ENCODE measurements at regions not wholly inside any gene's neighbourhood (a gene's known extent, or its start where the extent isn't known, plus 50 kb on each side); places are given as distances from the start of the nearest gene placed in this dataset.

DNA sequence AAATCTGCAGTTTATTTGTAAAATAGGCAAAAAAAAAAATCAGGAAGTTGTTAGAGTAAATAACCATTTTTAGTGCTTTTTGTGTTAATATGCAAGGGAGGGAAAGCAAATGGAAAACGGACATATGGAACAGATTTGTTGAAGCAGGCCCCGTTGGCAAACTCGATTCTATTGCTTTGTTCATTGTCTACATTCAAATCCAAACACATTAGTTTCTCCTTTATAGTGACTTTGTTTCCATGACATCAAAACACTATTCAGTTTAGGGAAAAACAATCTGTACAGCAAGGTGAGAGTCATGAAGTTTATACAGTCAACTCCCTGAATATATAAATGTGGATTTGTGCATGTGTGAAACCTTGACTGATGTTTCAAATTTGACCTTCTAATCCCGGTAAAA, 142.2 kb downstream of the FAM47A start:
- no peak for DNase-seq (ENCODE audit: low spot score)
- H3K27me3 Mint-ChIP-seq (ENCODE audit: unreplicated experiment): no peaks in the 10 kb centered on the region
- TF ChIP-seq, protein P1, sequence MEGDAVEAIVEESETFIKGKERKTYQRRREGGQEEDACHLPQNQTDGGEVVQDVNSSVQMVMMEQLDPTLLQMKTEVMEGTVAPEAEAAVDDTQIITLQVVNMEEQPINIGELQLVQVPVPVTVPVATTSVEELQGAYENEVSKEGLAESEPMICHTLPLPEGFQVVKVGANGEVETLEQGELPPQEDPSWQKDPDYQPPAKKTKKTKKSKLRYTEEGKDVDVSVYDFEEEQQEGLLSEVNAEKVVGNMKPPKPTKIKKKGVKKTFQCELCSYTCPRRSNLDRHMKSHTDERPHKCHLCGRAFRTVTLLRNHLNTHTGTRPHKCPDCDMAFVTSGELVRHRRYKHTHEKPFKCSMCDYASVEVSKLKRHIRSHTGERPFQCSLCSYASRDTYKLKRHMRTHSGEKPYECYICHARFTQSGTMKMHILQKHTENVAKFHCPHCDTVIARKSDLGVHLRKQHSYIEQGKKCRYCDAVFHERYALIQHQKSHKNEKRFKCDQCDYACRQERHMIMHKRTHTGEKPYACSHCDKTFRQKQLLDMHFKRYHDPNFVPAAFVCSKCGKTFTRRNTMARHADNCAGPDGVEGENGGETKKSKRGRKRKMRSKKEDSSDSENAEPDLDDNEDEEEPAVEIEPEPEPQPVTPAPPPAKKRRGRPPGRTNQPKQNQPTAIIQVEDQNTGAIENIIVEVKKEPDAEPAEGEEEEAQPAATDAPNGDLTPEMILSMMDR (IDR thresholded peaks at IDR 0.05; ENCODE audit: unreplicated experiment): no peak
- H3K4me1 Mint-ChIP-seq (ENCODE audit: unreplicated experiment): no peaks in the 10 kb centered on the region
- H3K9me3 Mint-ChIP-seq (ENCODE audit: unreplicated experiment): no peaks in the 10 kb centered on the region
- H3K27ac Mint-ChIP-seq (ENCODE audit: unreplicated experiment): no peak overlapping the region
- no peaks in the 10 kb centered on the region for H3K36me3 Mint-ChIP-seq (ENCODE audit: low read depth, unreplicated experiment)
- no peak overlapping the region for H3K4me3 Mint-ChIP-seq (ENCODE audit: unreplicated experiment)

DNA sequence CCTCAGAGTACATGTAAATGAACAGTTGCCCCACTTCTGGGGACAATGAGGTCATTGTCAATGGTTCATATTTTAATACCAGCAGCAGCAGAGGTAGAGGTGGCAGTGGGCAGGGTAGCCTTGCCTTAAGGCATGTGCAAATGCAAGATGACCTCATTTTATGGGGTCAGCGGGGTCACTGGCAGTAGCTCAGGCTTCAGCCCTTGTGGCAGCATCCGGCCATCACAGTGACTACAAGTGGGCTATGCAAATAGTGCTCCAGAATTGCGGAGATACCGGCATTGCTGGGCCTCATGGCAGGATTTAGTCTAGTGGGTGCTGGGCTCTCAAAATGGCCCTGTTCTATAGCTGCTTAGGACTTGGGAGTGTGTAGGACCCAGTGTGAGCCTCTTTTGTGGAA, 144.7 kb downstream of the FAM47A start:
- Mint-ChIP-seq H3K4me3 (ENCODE audit: unreplicated experiment) (no peak overlapping the region), H3K27me3 (ENCODE audit: unreplicated experiment) (no peaks in the 10 kb centered on the region)

DNA sequence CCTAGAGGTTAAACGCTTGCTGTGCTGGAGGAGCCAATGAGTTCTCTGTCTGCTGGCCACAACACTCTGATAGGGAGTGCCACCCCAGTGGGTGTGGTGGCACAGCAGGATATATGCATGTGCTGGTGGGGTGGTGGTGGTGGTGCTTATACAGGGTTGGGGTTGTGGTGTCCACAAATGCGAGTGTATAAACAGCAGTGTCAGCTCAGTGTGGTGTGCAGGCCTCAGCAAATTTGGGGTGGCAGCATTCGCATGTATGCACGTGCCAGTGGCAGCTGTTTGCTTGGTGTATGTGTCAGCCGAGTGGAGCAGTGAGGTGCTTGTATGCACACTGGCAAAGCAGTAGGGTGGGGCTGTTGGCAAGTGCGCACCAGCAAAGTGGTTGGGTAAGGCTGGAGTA, 157.4 kb downstream of the FAM47A start:
- H3K27ac Mint-ChIP-seq (ENCODE audit: unreplicated experiment): no peak overlapping the region
- no peaks in the 10 kb centered on the region for H3K27me3 Mint-ChIP-seq (ENCODE audit: unreplicated experiment)
- TF ChIP-seq, protein P1 (IDR thresholded peaks at IDR 0.05; ENCODE audit: unreplicated experiment): no peak
- H3K4me1 Mint-ChIP-seq (ENCODE audit: unreplicated experiment): no peaks in the 10 kb centered on the region
- no peak overlapping the region for H3K4me3 Mint-ChIP-seq (ENCODE audit: unreplicated experiment)
- DNase-seq (ENCODE audit: low spot score): no peak
- H3K9me3 Mint-ChIP-seq (ENCODE audit: unreplicated experiment): no peaks in the 10 kb centered on the region
- H3K36me3 Mint-ChIP-seq (ENCODE audit: low read depth, unreplicated experiment): no peaks in the 10 kb centered on the region

More for the DNA sequence above, 144.7 kb downstream of the FAM47A start:
- no peak for DNase-seq (ENCODE audit: low spot score)
- TF ChIP-seq, protein P1 (IDR thresholded peaks at IDR 0.05; ENCODE audit: unreplicated experiment): no peak
- H3K9me3 Mint-ChIP-seq (ENCODE audit: unreplicated experiment): no peaks in the 10 kb centered on the region
- H3K4me1 Mint-ChIP-seq (ENCODE audit: unreplicated experiment): no peaks in the 10 kb centered on the region
- H3K27ac Mint-ChIP-seq (ENCODE audit: unreplicated experiment): no peak overlapping the region
- H3K36me3 Mint-ChIP-seq (ENCODE audit: low read depth, unreplicated experiment): no peaks in the 10 kb centered on the region

DNA sequence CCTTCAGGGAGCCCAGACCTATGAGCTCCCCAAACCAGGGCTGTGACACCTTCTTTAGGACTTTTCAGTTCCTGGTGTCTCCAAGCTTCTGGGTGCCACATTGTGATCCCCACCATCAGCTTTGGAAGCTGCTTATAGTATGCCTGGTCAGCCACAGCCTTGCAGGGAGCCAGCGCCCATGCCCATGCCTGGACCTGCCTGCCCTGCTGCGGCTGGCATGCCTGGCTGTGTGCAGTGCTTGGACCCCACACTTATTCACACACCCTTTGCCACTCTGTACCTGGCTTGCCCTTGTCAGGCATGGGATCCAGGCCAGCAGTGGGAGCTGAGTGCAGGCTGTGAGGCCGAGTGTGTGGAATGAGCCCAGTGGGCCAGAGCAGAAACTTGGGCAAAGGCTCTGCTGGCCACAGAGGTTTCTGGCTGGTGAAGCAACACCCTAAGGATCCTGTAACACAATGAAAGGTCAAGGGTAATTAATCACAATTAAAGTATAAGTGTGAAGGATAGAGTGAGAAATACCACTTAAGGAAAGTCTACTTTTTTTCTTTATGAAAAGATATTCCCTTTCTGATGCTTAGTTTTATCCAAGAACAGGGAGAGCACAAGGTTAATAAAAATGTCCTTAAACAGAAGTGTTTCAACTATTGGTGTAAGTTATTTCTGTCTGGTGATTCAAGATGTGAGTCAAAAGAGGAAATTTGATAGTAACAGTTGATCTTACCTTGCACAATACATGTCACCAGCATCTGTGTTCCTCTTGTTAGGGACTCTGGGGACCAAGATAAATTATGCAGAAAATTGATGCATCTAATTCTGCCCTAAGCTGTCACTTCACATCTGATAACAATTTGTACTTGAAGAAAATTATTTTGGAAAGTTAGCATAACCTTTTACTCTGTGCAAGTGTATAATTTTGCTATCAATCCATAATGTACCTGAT, 161.8 kb downstream of the FAM47A start:
- no peak for DNase-seq (ENCODE audit: low spot score)
- H3K27me3 Mint-ChIP-seq (ENCODE audit: unreplicated experiment): no peaks in the 10 kb centered on the region
- no peak overlapping the region for H3K27ac Mint-ChIP-seq (ENCODE audit: unreplicated experiment)
- TF ChIP-seq, protein P1 (IDR thresholded peaks at IDR 0.05; ENCODE audit: unreplicated experiment): no peak
- H3K4me1 Mint-ChIP-seq (ENCODE audit: unreplicated experiment): no peaks in the 10 kb centered on the region
- H3K36me3 Mint-ChIP-seq (ENCODE audit: low read depth, unreplicated experiment): no peaks in the 10 kb centered on the region
- no peak overlapping the region for H3K4me3 Mint-ChIP-seq (ENCODE audit: unreplicated experiment)
- H3K9me3 Mint-ChIP-seq (ENCODE audit: unreplicated experiment): no peaks in the 10 kb centered on the region

DNA sequence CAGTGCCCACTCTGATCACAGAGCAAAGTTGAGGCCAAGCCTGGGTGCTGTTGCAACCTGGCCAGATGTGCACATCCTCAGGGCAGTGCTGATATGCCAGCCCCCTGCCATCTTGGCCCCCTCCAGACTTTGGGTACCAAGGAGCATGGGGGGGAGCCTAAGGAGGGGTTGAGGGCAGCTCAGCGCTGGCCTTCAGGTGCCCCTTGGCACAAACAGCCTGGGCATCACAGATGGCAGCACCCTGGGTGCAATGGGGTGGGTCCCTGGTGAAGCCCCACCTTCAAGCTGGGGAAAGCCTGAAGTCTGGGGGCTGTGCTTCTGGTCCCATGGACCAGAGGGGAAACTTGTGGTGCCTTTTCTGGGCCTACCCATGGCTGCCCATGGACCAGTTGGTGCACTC, 163.0 kb downstream of the FAM47A start:
- no peaks in the 10 kb centered on the region for H3K36me3 Mint-ChIP-seq (ENCODE audit: low read depth, unreplicated experiment)
- no peak overlapping the region for H3K4me3 Mint-ChIP-seq (ENCODE audit: unreplicated experiment)
- no peaks in the 10 kb centered on the region for H3K9me3 Mint-ChIP-seq (ENCODE audit: unreplicated experiment)
- H3K4me1 Mint-ChIP-seq (ENCODE audit: unreplicated experiment): no peaks in the 10 kb centered on the region
- H3K27me3 Mint-ChIP-seq (ENCODE audit: unreplicated experiment): no peaks in the 10 kb centered on the region
- H3K27ac Mint-ChIP-seq (ENCODE audit: unreplicated experiment): no peak overlapping the region
- DNase-seq (ENCODE audit: low spot score): no peak
- TF ChIP-seq, protein P1 (IDR thresholded peaks at IDR 0.05; ENCODE audit: unreplicated experiment): no peak

All from endothelial cell (in vitro differentiated cells).